Skeletal muscle satellite cell (primary cell): ENCODE measurements at regions not wholly inside any gene's neighbourhood (a gene's known extent, or its start where the extent isn't known, plus 50 kb on each side); places are given as distances from the start of the nearest gene placed in this dataset.

Source experiments
- H3K27me3 ChIP-seq: 2 replicates; pipeline ENCODE4 v1.7.0; 2013; ENCODE audit warnings: low read length; ENCODE audit not compliant: control insufficient read depth, insufficient read depth
- H3K36me3 ChIP-seq: 2 replicates; pipeline ENCODE4 v1.7.0; 2013; ENCODE audit warnings: mild to moderate bottlenecking, control low read depth, low read length; ENCODE audit not compliant: insufficient read depth
- H3K4me1 ChIP-seq: 2 replicates; pipeline ENCODE4 v1.7.0; 2013; ENCODE audit warnings: low read length; ENCODE audit not compliant: control insufficient read depth, insufficient read depth
- H3K4me2 ChIP-seq: 2 replicates; pipeline ENCODE4 v1.7.0; 2013; ENCODE audit warnings: mild to moderate bottlenecking, low read length
- H3K4me3 ChIP-seq: 2 replicates; pipeline ENCODE4 v1.7.0; 2013; ENCODE audit warnings: low read length
- H3K9ac ChIP-seq: 2 replicates; pipeline ENCODE4 v1.7.0; 2013; ENCODE audit warnings: mild to moderate bottlenecking, low read depth, low read length, moderate library complexity
- H3K9me3 ChIP-seq: replicated peaks from 2 replicates; pipeline ENCODE4 v1.7.0; 2013; ENCODE audit warnings: mild to moderate bottlenecking, control low read depth, low read length

GRCh38 chr10:10362800-10363199 lies 654.9 kb upstream of the CELF2 start:
- Histone ChIP-seq H3K9me3 (no peaks in the 10 kb centered on the region), H3K9ac (no peak overlapping the region), H3K27me3 (no peaks in the 10 kb centered on the region), H3K4me2 (no peak overlapping the region), H3K4me1 (no peaks in the 10 kb centered on the region), H3K36me3 (no peaks in the 10 kb centered on the region), H3K4me3 (no peak overlapping the region)

DNA sequence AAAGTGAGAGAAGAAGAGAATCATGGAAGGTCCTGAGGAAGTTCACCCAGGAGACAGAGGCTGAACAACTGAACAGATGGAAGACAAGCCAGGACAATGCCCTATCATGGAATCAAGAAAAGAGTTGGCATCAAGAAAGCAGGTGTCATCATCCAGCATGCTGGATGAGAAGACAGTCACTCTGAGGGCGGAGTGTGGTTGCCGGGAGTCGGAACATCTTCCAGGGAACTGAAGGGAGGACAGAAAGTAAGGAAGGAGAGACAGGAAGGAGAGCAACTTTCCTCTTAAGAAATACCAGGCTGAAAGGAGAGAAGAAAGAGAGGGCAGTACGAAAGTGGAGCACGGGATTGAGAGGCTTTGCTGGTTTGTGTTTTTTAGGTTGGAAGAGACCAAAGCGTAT lies 654.5 kb upstream of the CELF2 start:
- H3K27me3 ChIP-seq: no peaks in the 10 kb centered on the region
- H3K9me3 ChIP-seq: no peaks in the 10 kb centered on the region
- no peak overlapping the region for H3K4me2 ChIP-seq
- no peak overlapping the region for H3K9ac ChIP-seq
- no peak overlapping the region for H3K4me3 ChIP-seq
- H3K36me3 ChIP-seq: no peaks in the 10 kb centered on the region
- H3K4me1 ChIP-seq: no peaks in the 10 kb centered on the region

- peaks cover 6% of the 10 kb centered on the region for H3K27me3 ChIP-seq
- no peaks in the 10 kb centered on the region for H3K4me1 ChIP-seq
- no peak overlapping the region for H3K9ac ChIP-seq
- no peaks in the 10 kb centered on the region for H3K36me3 ChIP-seq
- H3K9me3 ChIP-seq: no peaks in the 10 kb centered on the region
- no peak overlapping the region for H3K4me3 ChIP-seq
- H3K4me2 ChIP-seq: no peak overlapping the region
Measured at GRCh38 chr10:10364902-10365301, 652.8 kb upstream of the CELF2 start.

- Histone ChIP-seq H3K4me2 (no peak overlapping the region), H3K9me3 (no peaks in the 10 kb centered on the region), H3K27me3 (peaks cover 6% of the 10 kb centered on the region)
Measured at GRCh38 chr10:10365676-10366075, 652.0 kb upstream of the CELF2 start.

DNA sequence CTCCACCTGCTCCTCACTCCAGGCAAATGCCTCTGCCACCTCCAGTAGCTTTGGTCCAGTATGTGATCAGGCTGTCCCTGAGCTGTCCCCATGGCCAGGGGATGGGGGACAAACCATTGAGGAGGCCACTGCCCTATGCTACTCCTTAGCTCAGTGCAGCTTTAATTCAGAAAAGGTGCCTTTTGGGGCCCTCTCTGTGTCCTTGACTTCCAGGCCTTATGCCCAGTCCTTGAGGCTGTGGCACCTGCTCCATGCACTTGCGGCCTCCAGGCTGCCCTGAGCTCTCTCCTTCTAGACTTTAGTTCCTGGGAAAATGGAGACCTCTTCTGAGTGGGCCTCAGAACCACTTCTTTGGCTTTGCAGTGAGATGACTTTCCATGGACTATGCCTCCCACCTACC lies 650.8 kb upstream of the CELF2 start:
- Histone ChIP-seq H3K27me3 (peaks cover 6% of the 10 kb centered on the region), H3K36me3 (no peaks in the 10 kb centered on the region), H3K4me1 (no peaks in the 10 kb centered on the region), H3K9me3 (no peaks in the 10 kb centered on the region), H3K4me2 (no peak overlapping the region), H3K4me3 (no peak overlapping the region), H3K9ac (no peak overlapping the region)

More at GRCh38 chr10:10365676-10366075, 652.0 kb upstream of the CELF2 start:
- H3K4me1 ChIP-seq: no peaks in the 10 kb centered on the region
- H3K4me3 ChIP-seq: no peak overlapping the region
- no peaks in the 10 kb centered on the region for H3K36me3 ChIP-seq
- no peak overlapping the region for H3K9ac ChIP-seq

DNA sequence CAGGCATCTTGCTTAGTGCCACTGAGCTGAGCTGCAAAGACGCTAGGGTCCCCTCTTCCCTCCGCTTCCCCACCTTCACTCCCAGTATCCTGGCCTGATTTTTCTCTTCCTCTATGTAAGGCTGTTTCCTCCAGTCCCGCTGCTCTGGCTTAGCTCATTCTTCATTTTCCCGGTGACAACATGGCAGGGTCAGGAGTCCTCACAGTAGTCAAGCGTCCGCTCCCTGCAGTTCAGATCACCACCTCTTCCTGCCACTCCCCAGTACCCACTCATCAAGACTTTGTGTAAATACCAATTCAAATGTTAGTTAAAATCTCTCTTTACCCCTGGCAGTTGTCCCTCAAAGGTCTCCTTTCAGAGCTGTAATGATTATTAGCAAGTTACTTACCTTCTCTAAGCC lies 650.4 kb upstream of the CELF2 start:
- H3K4me2 ChIP-seq: no peak overlapping the region
- no peak overlapping the region for H3K4me3 ChIP-seq
- no peaks in the 10 kb centered on the region for H3K4me1 ChIP-seq
- peaks cover 6% of the 10 kb centered on the region for H3K27me3 ChIP-seq
- H3K9me3 ChIP-seq: no peaks in the 10 kb centered on the region
- H3K36me3 ChIP-seq: no peaks in the 10 kb centered on the region
- H3K9ac ChIP-seq: no peak overlapping the region

- Histone ChIP-seq H3K4me1 (no peaks in the 10 kb centered on the region), H3K27me3 (peaks cover 6% of the 10 kb centered on the region), H3K36me3 (no peaks in the 10 kb centered on the region)
Measured at GRCh38 chr10:10368951-10369576, 648.6 kb upstream of the CELF2 start.

DNA sequence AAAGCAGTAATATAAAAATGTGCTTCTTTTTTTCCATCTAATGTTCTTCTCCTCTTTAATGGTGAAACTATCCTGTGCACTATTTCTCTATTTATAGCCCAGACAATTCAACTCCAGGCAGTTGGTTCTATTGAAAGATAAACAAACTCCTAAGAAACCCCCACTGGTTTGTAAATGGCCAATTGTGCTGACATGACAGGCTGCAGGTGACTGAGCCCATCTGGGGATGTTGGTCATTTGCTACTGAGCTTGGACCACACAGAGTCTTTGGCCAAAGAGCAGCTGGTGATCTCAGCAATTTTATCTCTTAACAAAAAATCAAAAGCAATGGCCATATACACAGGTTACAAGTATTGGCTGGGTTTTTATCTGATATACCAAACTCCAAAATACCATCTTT lies 631.8 kb upstream of the CELF2 start:
- no peak overlapping the region for H3K4me3 ChIP-seq
- no peak overlapping the region for H3K9ac ChIP-seq
- no peaks in the 10 kb centered on the region for H3K9me3 ChIP-seq
- H3K4me1 ChIP-seq: no peaks in the 10 kb centered on the region
- no peaks in the 10 kb centered on the region for H3K27me3 ChIP-seq
- no peaks in the 10 kb centered on the region for H3K36me3 ChIP-seq
- H3K4me2 ChIP-seq: no peak overlapping the region

More at GRCh38 chr10:10368951-10369576, 648.6 kb upstream of the CELF2 start:
- Histone ChIP-seq H3K9ac (no peak overlapping the region), H3K4me2 (no peak overlapping the region), H3K9me3 (no peaks in the 10 kb centered on the region), H3K4me3 (no peak overlapping the region)

DNA sequence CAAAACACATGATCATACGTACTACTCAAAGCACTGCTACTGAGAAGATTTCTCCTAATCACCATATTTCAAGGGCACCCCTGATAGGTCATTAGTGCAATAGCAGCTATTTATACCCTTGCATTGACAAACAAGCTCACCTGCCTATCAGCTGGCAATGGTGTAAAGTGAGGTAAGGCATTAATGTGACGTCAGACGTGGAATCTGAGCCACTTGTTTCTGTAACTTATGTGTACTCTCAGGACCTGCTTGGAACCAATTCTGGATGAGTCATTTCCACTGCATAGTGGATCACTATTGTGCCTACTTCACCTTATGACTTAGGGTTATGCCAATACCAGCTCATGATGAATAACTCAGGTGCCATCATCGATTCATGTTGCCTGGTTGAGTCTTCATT lies 628.5 kb upstream of the CELF2 start:
- Histone ChIP-seq H3K36me3 (no peaks in the 10 kb centered on the region), H3K9me3 (no peaks in the 10 kb centered on the region), H3K27me3 (no peaks in the 10 kb centered on the region), H3K4me2 (no peak overlapping the region), H3K4me3 (no peak overlapping the region), H3K9ac (no peak overlapping the region), H3K4me1 (no peaks in the 10 kb centered on the region)

DNA sequence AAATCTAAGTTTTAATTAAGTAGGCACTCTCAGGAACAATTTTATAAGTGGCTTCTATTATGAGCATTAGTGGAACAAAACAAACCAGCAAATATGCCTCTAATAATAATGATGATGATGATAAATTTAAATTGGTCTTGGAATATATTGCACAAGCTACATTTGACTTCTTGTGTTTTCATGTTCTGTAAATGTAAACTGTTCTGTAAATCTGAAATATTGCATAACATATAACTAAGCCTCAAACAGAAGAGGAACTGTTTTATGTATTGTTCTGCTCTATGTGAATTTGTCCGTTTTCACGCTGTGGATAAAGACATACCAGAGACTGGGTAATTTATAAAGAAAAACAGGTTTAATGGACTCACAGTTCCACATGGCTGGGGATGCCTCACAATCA lies 625.2 kb upstream of the CELF2 start:
- Histone ChIP-seq H3K9me3 (no peaks in the 10 kb centered on the region), H3K36me3 (no peaks in the 10 kb centered on the region), H3K4me2 (no peak overlapping the region), H3K4me3 (no peak overlapping the region), H3K27me3 (no peaks in the 10 kb centered on the region), H3K4me1 (peaks cover 7% of the 10 kb centered on the region), H3K9ac (no peak overlapping the region)

GRCh38 chr10:10394933-10395658 lies 622.6 kb upstream of the CELF2 start:
- Histone ChIP-seq H3K4me2 (peak overlapping the region; percentile 13), H3K4me1 (peaks cover 7% of the 10 kb centered on the region), H3K27me3 (no peaks in the 10 kb centered on the region), H3K9me3 (no peaks in the 10 kb centered on the region), H3K36me3 (no peaks in the 10 kb centered on the region), H3K4me3 (no peak overlapping the region), H3K9ac (no peak overlapping the region)

- Histone ChIP-seq H3K4me2 (no peak overlapping the region), H3K9ac (no peak overlapping the region), H3K27me3 (no peaks in the 10 kb centered on the region), H3K4me3 (no peak overlapping the region), H3K4me1 (peaks cover 7% of the 10 kb centered on the region), H3K9me3 (no peaks in the 10 kb centered on the region), H3K36me3 (no peaks in the 10 kb centered on the region)
Measured at GRCh38 chr10:10396601-10397000, 621.1 kb upstream of the CELF2 start.
